ENCODE measurements at regions not wholly inside any gene's neighbourhood (a gene's known extent, or its start where the extent isn't known, plus 50 kb on each side); places are given as distances from the start of the nearest gene placed in this dataset.

- TF ChIP-seq EZH2phosphoT487 (IDR thresholded peaks at IDR 0.05; ENCODE audit: borderline replicate concordance, low read length) = no peak
- no peak for TF ChIP-seq CTCF (conservative IDR thresholded peaks at IDR 0.05; ENCODE audit: low read depth, low read length)
- no peak for TF ChIP-seq EZH2 (IDR thresholded peaks at IDR 0.05; ENCODE audit: low read length, unreplicated experiment)
- ChIA-PET CTCF (no interaction called here), POLR2A (ENCODE audit: unreplicated experiment) (no interaction called here)
- Histone ChIP-seq H3F3A (ENCODE audit: low read length, unreplicated experiment) (no peaks in the 10 kb centered on the region), H3K4me3 (ENCODE audit: low read length) (no peak overlapping the region), H2AFZ (ENCODE audit: low read length) (no peak overlapping the region), H3K27ac (ENCODE audit: low read length) (no peak overlapping the region), H3K9ac (ENCODE audit: low read length) (no peak overlapping the region), H3K27me3 (ENCODE audit: low read length) (no peaks in the 10 kb centered on the region), H4K20me1 (ENCODE audit: low read length) (no peaks in the 10 kb centered on the region), H3K9me3 (ENCODE audit: low read length) (no peaks in the 10 kb centered on the region), H3K9me2 (replicated peaks; ENCODE audit: low read length) (no peaks in the 10 kb centered on the region), H3K36me3 (ENCODE audit: low read depth, low read length) (no peaks in the 10 kb centered on the region), H3K4me1 (ENCODE audit: insufficient read depth, low read length) (peaks cover 19% of the 10 kb centered on the region), H3K4me2 (ENCODE audit: low read length) (no peak overlapping the region), H3K79me2 (ENCODE audit: low read length) (no peaks in the 10 kb centered on the region)
- ATAC-seq (no peak), DNase-seq (no peak)
- no TSS peak for BruUV-seq (replicated peaks)
- intact Hi-C loops (cut with micrococcal nuclease) = no loop called here
Observed at GRCh38 chr1:14495381-14495780, 103.1 kb upstream of the KAZN start.

GRCh38 chr1:14495996-14496395 is 102.5 kb upstream of the KAZN start:
- H3K79me2 ChIP-seq (ENCODE audit: low read length) = no peaks in the 10 kb centered on the region
- no peaks in the 10 kb centered on the region for H4K20me1 ChIP-seq (ENCODE audit: low read length)
- POLR2A ChIA-PET (ENCODE audit: unreplicated experiment) = no interaction called here
- no peaks in the 10 kb centered on the region for H3K27me3 ChIP-seq (ENCODE audit: low read length)
- H3K9me2 ChIP-seq (replicated peaks; ENCODE audit: low read length) = no peaks in the 10 kb centered on the region
- H3K4me2 ChIP-seq (ENCODE audit: low read length) = no peak overlapping the region
- no peak overlapping the region for H3K9ac ChIP-seq (ENCODE audit: low read length)
- DNase-seq (no peak), ATAC-seq (no peak)
- CTCF ChIA-PET = no interaction called here
- intact Hi-C loops (cut with micrococcal nuclease) = no loop called here
- TF ChIP-seq EZH2 (IDR thresholded peaks at IDR 0.05; ENCODE audit: low read length, unreplicated experiment) (no peak), EZH2phosphoT487 (IDR thresholded peaks at IDR 0.05; ENCODE audit: borderline replicate concordance, low read length) (no peak), CTCF (conservative IDR thresholded peaks at IDR 0.05; ENCODE audit: low read depth, low read length) (no peak)
- H3K4me1 ChIP-seq (ENCODE audit: insufficient read depth, low read length) = peaks cover 23% of the 10 kb centered on the region
- no TSS peak for BruUV-seq (replicated peaks)
- H3F3A ChIP-seq (ENCODE audit: low read length, unreplicated experiment) = no peaks in the 10 kb centered on the region
- no peaks in the 10 kb centered on the region for H3K36me3 ChIP-seq (ENCODE audit: low read depth, low read length)
- no peak overlapping the region for H3K4me3 ChIP-seq (ENCODE audit: low read length)
- H2AFZ ChIP-seq (ENCODE audit: low read length) = no peak overlapping the region
- H3K9me3 ChIP-seq (ENCODE audit: low read length) = no peaks in the 10 kb centered on the region
- H3K27ac ChIP-seq (ENCODE audit: low read length) = no peak overlapping the region

GRCh38 chr1:14498839-14499238 is 99.6 kb upstream of the KAZN start:
- H3K4me2 ChIP-seq (ENCODE audit: low read length) = peak overlapping the region; percentile 22
- no peak for TF ChIP-seq EZH2phosphoT487 (IDR thresholded peaks at IDR 0.05; ENCODE audit: borderline replicate concordance, low read length)
- TF ChIP-seq EZH2 (IDR thresholded peaks at IDR 0.05; ENCODE audit: low read length, unreplicated experiment) = no peak
- TF ChIP-seq CTCF (conservative IDR thresholded peaks at IDR 0.05; ENCODE audit: low read depth, low read length) = no peak
- H3K27ac ChIP-seq (ENCODE audit: low read length) = peak overlapping the region; percentile 64
- no peaks in the 10 kb centered on the region for H3F3A ChIP-seq (ENCODE audit: low read length, unreplicated experiment)
- CTCF ChIA-PET = no interaction called here
- H3K36me3 ChIP-seq (ENCODE audit: low read depth, low read length) = no peaks in the 10 kb centered on the region
- H3K9ac ChIP-seq (ENCODE audit: low read length) = no peak overlapping the region
- H3K27me3 ChIP-seq (ENCODE audit: low read length) = no peaks in the 10 kb centered on the region
- H3K9me2 ChIP-seq (replicated peaks; ENCODE audit: low read length) = no peaks in the 10 kb centered on the region
- no peak overlapping the region for H2AFZ ChIP-seq (ENCODE audit: low read length)
- no TSS peak for BruUV-seq (replicated peaks)
- no peaks in the 10 kb centered on the region for H4K20me1 ChIP-seq (ENCODE audit: low read length)
- H3K4me3 ChIP-seq (ENCODE audit: low read length) = no peak overlapping the region
- peaks cover 23% of the 10 kb centered on the region for H3K4me1 ChIP-seq (ENCODE audit: insufficient read depth, low read length)
- H3K79me2 ChIP-seq (ENCODE audit: low read length) = no peaks in the 10 kb centered on the region
- ATAC-seq = peak; percentile 67
- peak; percentile 60 for DNase-seq
- no peaks in the 10 kb centered on the region for H3K9me3 ChIP-seq (ENCODE audit: low read length)
- POLR2A ChIA-PET (ENCODE audit: unreplicated experiment) = no interaction called here
- intact Hi-C loops (cut with micrococcal nuclease) = loop anchor here (1.0 kb wide), 2 partner anchors 13 to 18 kb away; no protein-coding TSS in a partner anchor
